NCI-H345 treated with DMSO at 0.1 percent for 48 hours (cell line): ENCODE measurements at regions not wholly inside any gene's neighbourhood (a gene's known extent, or its start where the extent isn't known, plus 50 kb on each side); places are given as distances from the start of the nearest gene placed in this dataset.
"Not testable (repeated sequence)": the region's sequence is repeated elsewhere in the genome, so short reads cannot be mapped to it uniquely, and the experiment has no call there.

Source experiments
- DNase-seq: peaks from one replicate; lab custom pipeline; 2025; ENCODE audit not compliant: unreplicated experiment; lab: John Stamatoyannopoulos, UW

DNA sequence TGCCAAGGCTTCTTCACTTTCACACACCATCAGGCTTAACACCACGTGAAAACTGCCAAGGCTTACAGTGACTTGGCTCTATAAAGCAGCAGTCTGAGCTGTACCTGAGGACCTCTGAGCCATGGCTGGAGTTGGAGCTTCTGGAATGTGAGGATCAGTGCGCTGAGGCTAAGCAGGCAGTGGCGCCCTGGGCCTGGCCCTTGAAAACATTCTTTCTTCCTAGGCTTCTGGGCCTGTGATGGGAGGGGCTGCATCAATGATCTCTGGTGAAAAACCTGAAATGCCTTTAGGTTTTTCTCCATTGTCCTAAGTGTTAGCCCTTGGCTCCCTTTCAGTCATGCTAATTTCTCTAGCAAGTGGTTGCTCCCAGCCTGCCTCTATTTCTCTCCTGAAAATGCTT lies 192.5 kb upstream of the PCDH20 start:
- no peak for DNase-seq

DNA sequence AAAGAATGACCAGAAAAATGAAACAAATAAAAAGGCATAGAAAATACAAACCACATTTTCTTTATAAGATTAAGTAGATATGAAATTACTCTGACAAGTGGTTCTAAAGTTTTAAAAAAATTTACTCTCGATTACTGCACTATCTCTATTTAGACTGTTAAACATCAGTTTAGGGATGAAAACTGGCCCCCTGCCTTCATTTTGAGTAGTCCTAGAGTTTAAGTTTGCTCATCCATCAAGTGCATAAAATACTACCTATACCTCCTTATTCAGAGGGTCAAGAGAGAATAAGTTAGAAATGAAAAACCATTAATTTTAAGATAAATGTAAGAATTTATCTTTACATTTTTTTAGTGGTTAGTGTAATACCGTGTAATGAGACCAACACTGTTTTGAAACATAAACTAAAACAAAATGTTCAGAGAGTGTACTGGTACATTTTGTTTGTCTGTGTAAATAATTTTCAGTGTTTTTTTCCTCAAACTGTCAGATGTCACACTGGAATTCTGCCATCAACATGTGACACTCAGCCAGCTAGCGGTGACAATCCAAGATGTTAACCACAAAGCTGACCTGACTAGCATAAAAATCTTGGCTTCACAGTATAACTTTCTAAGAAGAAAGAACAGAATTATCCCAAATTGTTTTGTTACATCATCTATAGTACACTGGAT lies 184.8 kb upstream of the PCDH20 start:
- no peak for DNase-seq

DNA sequence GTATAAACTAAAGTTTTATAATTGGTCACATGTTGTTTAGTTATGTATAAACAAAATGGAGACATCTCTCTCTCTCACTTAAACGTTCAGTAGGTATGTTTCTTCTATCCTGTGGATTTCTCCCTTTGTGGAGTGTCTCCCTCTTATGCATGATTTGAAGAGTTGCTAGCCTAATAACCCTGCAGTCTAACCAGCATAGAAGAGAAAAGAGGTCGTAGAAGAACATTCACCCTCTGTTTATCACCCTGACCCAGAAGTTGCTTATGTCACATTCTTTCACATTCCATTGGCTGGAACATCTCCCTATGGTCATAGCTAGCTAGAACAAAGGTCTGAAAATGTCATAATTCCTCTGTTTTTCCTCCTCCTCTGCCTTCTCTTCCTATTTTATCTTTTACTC lies 176.8 kb upstream of the PCDH20 start:
- DNase-seq = no peak

DNA sequence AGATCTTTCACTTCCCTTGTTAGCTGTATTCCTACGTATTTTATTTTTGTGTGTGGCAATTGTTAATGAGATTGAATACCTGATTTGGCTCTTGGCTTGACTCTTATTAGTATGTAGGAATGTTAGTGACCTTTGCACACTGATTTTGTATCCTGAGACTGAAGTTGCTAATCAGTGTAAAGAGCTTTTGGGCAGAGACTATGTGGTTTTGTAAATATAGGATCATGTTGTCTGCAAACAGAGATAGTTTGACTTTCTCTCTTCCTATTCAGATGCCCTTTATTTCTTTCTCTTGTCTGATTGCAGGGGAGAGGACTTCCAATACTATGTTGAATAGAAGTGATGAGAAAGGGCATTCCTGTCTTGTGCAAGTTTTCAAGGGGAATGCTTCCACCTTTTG lies 160.3 kb upstream of the PCDH20 start:
- no peak for DNase-seq

DNA sequence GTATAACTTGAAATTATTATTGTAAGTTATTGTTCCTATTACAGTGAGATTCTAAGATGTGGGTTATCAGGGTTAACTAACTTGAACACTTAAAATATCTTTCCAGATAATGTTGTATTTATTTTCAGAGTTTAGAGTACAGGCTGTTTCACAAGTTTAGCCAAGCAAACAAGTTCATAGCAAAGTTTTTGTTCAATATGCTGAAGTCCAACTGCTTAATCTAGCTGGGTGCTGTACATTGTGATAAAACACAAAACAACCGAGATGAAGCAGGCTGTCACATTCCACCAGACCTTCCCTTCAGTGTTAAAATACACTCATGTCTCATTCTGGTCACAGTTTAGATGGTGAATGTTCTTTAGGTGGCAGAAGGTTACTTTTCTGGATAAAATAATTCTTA lies 148.0 kb upstream of the PCDH20 start:
- no peak for DNase-seq

DNA sequence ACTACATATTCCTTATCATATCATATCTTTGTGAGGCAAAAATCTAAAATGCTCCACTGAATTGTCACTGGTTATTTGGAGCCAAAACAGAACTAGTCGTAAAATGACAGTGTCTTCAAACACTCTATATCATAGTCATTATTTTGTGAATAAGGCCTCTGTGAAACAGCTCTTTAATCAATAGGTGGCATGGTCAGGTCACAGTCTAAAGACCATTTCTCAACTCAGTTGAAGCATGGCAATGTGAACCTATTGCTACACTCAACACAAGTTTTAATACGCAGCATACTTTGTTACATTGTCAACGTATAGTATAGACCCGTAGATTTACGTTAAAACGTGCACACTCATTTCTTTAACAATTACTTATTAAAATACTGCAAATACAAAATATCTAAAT lies 131.3 kb upstream of the PCDH20 start:
- DNase-seq = no peak

DNA sequence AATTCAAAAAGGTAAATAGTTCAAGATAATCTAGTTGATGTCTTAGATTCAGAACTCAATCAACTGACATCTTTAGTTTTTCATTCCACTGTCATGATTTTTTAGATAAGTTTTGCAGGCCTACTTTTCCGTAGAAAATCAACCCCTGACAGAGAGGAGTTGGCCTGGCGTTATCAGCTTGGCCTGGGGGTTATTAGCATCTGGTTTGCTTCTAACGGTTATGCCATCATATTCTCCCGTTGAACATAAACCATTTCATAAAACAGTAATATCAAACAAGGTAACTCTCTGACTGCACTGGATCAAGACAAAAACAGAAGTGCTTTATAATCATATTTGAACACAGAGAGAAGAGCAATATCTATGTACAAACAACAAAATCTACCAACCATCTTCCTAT lies 130.8 kb upstream of the PCDH20 start:
- DNase-seq = no peak

DNA sequence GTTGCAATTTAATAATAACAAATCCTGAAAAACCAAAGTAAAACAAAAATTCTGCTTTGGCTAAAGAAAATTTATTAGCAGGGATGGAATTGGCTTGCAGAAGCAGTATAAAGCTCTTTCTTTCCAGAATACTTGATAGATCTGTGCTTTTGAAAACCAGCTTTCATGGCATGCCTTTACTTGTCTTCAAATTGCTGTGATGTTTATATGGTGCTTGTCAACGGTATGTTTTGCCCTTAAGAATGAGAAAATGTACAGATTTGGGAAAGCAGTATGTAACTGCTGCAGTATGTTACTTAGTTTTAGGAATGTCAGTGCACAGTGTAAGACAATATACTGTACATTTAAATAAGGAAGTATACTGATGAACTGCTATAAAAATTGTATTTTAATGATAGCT lies 120.8 kb upstream of the PCDH20 start:
- no peak for DNase-seq

DNA sequence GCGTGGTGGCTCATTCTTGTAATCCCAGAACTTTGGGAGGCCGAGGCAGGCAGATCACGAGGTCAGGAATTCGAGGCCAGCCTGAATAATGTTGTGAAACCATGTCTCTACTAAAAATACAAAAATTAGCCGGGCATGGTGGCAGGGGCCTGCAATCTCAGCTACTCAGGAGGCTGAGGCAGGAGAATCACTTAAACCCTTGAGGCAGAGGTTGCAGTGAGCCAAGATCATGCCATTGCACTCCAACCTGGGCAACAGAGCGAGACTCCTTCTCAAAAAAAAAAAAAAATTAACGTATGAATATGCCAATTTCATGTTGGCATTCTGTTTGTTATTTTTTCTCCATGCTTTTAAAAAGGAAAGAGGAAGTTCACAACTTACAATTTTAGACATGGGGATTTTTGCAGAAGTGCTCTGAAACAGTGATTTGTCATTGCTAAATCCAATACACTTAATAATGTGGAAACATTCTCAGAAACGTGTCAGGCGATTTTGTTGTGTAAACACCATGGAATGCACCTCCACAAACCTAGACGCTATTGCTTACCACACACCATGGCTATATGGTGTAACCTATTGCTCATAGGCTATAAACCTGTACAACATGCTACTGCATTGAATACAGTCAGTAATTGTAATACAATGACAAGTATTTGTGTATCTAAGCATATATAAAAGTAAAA lies 115.9 kb upstream of the PCDH20 start:
- DNase-seq = no peak

DNA sequence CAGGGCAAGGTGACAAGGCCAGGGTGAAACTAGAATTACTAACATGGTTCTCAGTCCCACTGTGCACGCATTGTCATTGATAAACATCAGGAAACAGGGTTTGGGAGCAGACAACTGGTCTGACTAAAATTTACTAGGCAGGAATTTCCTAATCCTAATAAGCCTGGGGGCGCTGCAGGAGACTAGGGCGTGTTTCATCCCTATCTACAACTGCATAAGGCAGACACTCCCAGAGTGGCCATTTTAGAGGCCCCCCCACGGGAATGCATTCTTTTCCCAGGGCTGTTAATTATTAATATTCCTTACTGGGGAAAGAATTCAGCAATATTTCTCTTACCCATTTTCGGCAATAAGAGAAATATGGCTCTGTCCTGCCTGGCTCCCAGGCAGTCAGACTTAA lies 103.6 kb upstream of the PCDH20 start:
- not testable (repeated sequence) for DNase-seq

DNA sequence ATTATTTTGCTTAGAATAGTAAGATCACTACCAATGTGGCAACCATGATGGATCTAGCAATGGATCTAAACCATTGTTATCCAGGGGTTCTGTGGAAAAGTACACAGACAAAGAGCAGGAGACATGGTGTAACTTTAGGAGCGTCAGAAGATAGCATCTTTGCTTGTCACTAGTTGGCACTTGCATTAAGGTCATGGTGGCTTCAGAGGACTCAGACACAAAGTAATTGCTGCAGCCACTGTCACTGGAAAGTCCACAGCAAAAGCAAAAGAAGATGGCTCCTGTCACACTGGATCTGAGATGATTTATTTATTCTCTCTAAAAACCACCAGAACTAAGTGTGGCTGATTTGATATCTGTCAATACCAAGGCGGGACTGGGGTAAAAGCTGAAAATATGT lies 93.3 kb upstream of the PCDH20 start:
- no peak for DNase-seq

DNA sequence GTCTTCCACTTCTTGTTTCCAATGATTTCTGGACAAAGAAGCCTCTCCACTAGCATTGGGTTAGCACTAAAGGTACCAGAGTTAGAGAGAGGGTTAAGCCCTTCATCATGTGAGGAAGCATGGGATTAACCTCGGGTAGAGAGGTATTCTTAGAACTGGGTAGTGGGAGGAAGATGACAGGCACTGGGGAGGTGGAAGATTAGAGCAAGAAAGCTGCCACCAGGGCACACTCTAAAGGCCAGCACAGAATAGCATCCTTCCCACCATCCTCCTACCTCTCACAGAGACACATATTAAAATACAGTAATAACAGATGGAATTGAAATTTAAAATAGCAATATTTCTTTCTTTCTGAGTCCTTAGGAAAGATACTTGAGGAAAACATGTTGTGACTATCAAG lies 84.5 kb upstream of the PCDH20 start:
- no peak for DNase-seq

DNA sequence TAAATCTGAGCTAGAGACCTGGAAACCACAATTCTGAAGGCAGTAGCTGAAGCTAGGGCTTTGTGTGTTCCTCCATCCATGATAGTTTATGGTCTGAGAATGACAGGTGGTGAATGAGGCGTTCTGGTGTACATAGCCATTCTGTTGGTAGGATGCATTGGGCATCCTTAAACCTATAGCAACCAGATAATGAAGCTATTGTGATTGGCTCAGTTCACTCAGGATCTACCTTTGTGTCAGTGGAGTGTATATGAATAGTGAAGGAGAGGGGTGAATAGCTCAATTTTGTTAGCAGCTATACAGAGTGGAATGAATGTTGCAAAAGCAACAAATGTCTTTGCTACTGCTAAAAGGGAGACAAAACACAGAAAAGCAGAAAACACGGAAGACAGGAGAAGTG lies 80.0 kb upstream of the PCDH20 start:
- no peak for DNase-seq

DNA sequence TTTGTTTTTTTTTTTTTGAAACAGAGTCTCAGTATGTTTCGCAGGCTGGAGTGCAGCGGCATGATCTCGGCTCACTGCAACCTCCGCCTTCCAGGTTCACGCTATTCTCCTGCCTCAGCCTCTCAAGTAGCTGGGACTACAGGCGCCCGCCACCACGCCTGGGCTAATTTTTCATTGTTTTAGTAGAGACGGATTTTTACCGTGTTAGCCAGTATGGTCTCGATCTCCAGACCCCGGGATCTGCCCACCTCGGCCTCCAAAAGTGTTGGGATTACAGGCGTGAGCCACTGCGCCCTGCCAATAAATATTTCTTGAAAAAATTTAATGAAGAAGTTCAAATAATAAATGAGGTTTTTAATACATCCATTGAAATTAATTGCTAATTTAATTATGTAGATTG lies 77.9 kb upstream of the PCDH20 start:
- DNase-seq = not testable (repeated sequence)

DNA sequence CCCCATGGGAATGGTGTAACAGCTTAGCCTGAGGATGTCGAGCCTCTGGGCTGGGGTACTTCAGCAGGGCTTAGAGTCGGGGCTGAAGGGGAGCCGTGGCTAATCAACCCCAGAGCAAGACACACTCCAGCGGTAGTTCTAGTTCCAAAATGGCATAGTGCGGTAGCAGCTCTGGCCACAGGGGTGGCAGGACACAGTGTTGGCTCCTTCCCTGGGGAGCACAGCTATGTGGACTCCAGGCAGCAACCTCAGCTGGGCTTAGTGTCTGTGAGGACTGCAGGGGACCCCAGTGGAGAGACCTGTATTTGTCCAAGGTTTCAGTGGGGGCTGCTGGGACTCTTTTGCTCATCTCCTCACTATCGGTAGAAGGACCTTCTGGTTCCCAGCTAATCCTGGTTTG lies 70.8 kb upstream of the PCDH20 start:
- DNase-seq = no peak

DNA sequence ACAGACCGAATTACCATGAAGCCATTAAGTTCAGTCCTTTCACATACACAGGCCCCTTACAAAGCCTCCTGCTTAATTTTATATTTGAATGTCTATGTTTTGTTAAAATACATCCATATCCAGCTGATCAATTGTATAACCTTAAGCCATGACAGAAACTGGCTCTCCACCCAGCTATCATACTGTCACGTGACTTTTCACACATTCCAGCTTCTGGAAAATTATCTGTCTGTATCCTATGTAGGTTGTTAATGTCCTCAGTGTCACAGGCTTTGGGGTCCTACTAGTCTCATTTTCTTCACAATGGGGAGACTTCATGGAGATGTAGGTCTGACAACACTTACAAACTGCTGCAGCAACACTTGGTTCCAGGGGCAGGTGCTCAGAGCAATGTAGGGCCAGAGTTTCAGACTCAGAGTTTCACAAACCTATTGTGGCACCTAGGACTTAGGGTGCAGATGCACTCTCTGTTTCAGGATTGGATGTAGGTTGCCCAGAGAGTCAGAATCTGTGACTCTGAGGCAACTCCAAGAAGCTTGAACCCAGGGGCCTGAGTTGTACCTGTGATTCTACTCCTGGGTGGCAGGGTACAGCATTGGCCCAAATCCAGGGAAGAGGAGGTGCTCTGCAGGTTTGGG lies 69.6 kb upstream of the PCDH20 start:
- DNase-seq = no peak

DNA sequence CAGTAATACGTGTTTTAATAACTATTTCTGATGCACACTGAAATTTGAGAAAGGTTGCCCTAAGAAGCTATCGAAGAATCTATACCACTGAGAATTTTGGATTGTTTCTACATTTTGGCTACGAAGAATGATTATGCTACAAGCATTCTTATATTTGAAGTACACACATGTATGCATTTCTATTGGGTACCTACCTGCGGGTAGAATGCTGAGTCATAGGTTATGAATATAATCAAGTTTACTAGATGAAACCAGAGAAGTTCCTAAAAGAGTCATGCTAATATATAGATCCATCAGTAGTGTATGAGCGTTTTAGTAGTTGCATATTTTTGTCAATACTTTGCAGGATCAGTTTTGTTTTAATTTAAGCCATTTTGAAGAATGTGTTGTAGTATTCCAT lies 62.0 kb upstream of the PCDH20 start:
- no peak for DNase-seq

DNA sequence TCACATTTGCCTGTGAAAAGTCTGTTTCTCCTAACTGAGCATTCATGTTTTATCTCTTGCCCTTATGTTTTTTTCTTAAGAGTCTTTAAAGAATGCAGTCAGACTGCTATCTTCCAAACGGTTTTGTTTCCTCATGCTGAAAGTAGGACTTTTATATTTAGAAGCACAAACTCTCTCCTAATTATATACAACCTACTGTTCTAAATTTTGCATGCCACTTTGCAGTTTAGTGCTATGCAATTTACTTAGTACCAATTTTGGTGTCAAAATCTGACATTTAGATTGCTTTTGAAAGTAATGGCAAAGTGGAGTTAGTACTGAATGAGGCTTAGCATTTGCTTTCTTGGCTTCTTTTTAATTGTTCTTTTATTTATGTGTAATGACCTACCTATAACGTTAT lies 55.1 kb upstream of the PCDH20 start:
- DNase-seq = no peak

DNA sequence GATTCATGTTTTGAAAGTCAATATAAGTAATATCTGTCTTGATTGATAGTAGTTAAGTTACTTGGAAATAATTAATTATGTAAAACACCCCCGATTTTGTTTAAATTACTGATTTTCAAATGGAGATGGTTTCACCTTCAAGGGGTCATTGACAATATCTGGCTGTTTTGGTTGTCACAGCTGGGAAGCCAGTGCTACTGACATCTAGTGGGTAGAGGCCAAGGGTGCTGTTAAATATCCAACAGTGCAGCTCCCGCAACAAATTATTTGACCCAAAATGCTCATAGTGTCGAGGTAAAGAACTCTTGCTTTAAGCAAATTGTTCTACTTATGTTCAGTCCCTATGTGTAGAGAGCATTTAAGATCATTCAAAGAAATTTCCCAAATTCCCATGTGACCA lies 50.6 kb upstream of the PCDH20 start:
- no peak for DNase-seq
